A673 (cell line): ENCODE measurements at regions not wholly inside any gene's neighbourhood (a gene's known extent, or its start where the extent isn't known, plus 50 kb on each side); places are given as distances from the start of the nearest gene placed in this dataset.

Experiments used
- CTCF ChIP-seq: fragments of 300-800, 200-600 bp; sonication (generic); conservative IDR thresholded peaks from 2 replicates; pipeline ENCODE4 v1.5.1; 2017; ENCODE audit warnings: low read depth, mild to moderate bottlenecking, antibody characterized with exemption, low read length, moderate library complexity, mixed read lengths
- EZH2 ChIP-seq: fragments of 200-600 bp; sonication (generic); IDR thresholded peaks from 2 replicates; pipeline ENCODE4 v1.6.1; 2017; ENCODE audit warnings: borderline replicate concordance, low read depth, mild to moderate bottlenecking, mixed read lengths, antibody characterized with exemption, low read length; ENCODE audit not compliant: poor library complexity, severe bottlenecking

GRCh38 chr22:25354456-25354855, 135.0 kb downstream of the CRYBB2 start:
- TF ChIP-seq CTCF (no peak), EZH2 (no peak)
